SU-DHL-6 (cell line): ENCODE measurements at regions not wholly inside any gene's neighbourhood (a gene's known extent, or its start where the extent isn't known, plus 50 kb on each side); places are given as distances from the start of the nearest gene placed in this dataset.

Experiments
- H2AFZ ChIP-seq: fragments of 200-600 bp; sonication (generic); 2 replicates; pipeline ENCODE4 v1.6.1; 2014; ENCODE audit warnings: low read depth, mild to moderate bottlenecking, moderate library complexity, mixed read lengths, antibody characterized with exemption, low read length; ENCODE audit not compliant: severe bottlenecking
- H3F3A ChIP-seq: fragments of 200-600 bp; shearing (Covaris generic); 2 replicates; pipeline ENCODE4 v1.6.0; 2016; ENCODE audit warnings: antibody characterized with exemption, mild to moderate bottlenecking; ENCODE audit not compliant: insufficient read depth
- H3K27ac ChIP-seq: fragments of 200-600 bp; sonication (generic); 2 replicates; pipeline ENCODE4 v1.5.1; 2016; ENCODE audit warnings: low read depth, mild to moderate bottlenecking, low read length, moderate library complexity, mixed read lengths
- H3K27me3 ChIP-seq: fragments of 200-600 bp; sonication (generic), shearing (Covaris generic); 2 replicates; pipeline ENCODE4 v1.6.0; 2014; ENCODE audit warnings: mild to moderate bottlenecking, low read length
- H3K36me3 ChIP-seq: fragments of 200-600 bp; sonication (generic); 2 replicates; pipeline ENCODE4 v1.6.1; 2014; ENCODE audit warnings: mild to moderate bottlenecking, low read length, mixed read lengths
- H3K4me2 ChIP-seq: fragments of 300-600, 200-600 bp; shearing (Covaris generic), sonication (generic); 2 replicates; pipeline ENCODE4 v1.6.0; 2014; ENCODE audit warnings: low read length, low read depth, mild to moderate bottlenecking; ENCODE audit not compliant: poor library complexity, severe bottlenecking
- H3K4me3 ChIP-seq: fragments of 200-600 bp; sonication (generic); 2 replicates; pipeline ENCODE4 v1.5.1; 2014; ENCODE audit warnings: antibody characterized with exemption, low read length, mild to moderate bottlenecking, mixed read lengths; ENCODE audit not compliant: insufficient read depth, poor library complexity, severe bottlenecking
- H3K79me2 ChIP-seq: fragments of 200-600 bp; sonication (generic); 2 replicates; pipeline ENCODE4 v1.6.1; 2014; ENCODE audit warnings: mild to moderate bottlenecking, low read length, moderate library complexity; ENCODE audit not compliant: insufficient read depth
- H3K9ac ChIP-seq: fragments of 200-600 bp; sonication (generic); 2 replicates; pipeline ENCODE4 v1.7.0; 2014; ENCODE audit warnings: mild to moderate bottlenecking, low read length
- H3K9me2 ChIP-seq: fragments of 200-600 bp; sonication (generic); replicated peaks from 2 replicates; pipeline ENCODE4 v1.6.1; 2014; ENCODE audit warnings: low read length; ENCODE audit not compliant: insufficient read depth
- H3K9me3 ChIP-seq: fragments of 200-600 bp; sonication (generic); 2 replicates; pipeline ENCODE4 v1.6.1; 2014; ENCODE audit warnings: low read length, mixed read lengths; ENCODE audit not compliant: insufficient read depth
- H4K20me1 ChIP-seq: fragments of 200-600 bp; sonication (generic); 2 replicates; pipeline ENCODE4 v1.6.1; 2014; ENCODE audit warnings: low read depth, mild to moderate bottlenecking, antibody characterized with exemption, low read length, moderate library complexity, mixed read lengths
- CTCF ChIP-seq: fragments of 200-600 bp; sonication (generic); IDR thresholded peaks from one replicate; pipeline ENCODE4 v1.5.1; 2017; ENCODE audit warnings: antibody characterized with exemption, mild to moderate bottlenecking, low read length, moderate library complexity; ENCODE audit not compliant: insufficient read depth, poor library complexity, severe bottlenecking
- EZH2phosphoT487 ChIP-seq: fragments of 200-600 bp; sonication (generic), shearing (Covaris generic); conservative IDR thresholded peaks from 2 replicates; pipeline ENCODE4 v1.6.1; 2018; ENCODE audit warnings: mild to moderate bottlenecking, antibody characterized with exemption, low read length, moderate library complexity, mixed read lengths

- no peak overlapping the region for H2AFZ ChIP-seq
- no peak overlapping the region for H3K27ac ChIP-seq
- no peaks in the 10 kb centered on the region for H4K20me1 ChIP-seq
- no peaks in the 10 kb centered on the region for H3K36me3 ChIP-seq
- no peaks in the 10 kb centered on the region for H3K27me3 ChIP-seq
- no peak overlapping the region for H3K4me3 ChIP-seq
- H3K9me3 ChIP-seq: no peaks in the 10 kb centered on the region
- no peak overlapping the region for H3K9ac ChIP-seq
- no peak overlapping the region for H3K4me2 ChIP-seq
- TF ChIP-seq CTCF (no peak), EZH2phosphoT487 (no peak)
- no peaks in the 10 kb centered on the region for H3F3A ChIP-seq
- no peaks in the 10 kb centered on the region for H3K9me2 ChIP-seq
- H3K79me2 ChIP-seq: no peaks in the 10 kb centered on the region
Observed at GRCh38 chr16:73171380-73171779, 123.5 kb upstream of the ZFHX3 start.

GRCh38 chr16:73170612-73171038 is 122.7 kb upstream of the ZFHX3 start:
- no peaks in the 10 kb centered on the region for H3K79me2 ChIP-seq
- H3F3A ChIP-seq: no peaks in the 10 kb centered on the region
- no peak overlapping the region for H3K9ac ChIP-seq
- H3K4me3 ChIP-seq: no peak overlapping the region
- H3K4me2 ChIP-seq: no peak overlapping the region
- H3K36me3 ChIP-seq: no peaks in the 10 kb centered on the region
- no peaks in the 10 kb centered on the region for H3K27me3 ChIP-seq
- H2AFZ ChIP-seq: no peak overlapping the region
- H3K9me3 ChIP-seq: no peaks in the 10 kb centered on the region
- TF ChIP-seq EZH2phosphoT487: no peak
- no peak for TF ChIP-seq CTCF
- H4K20me1 ChIP-seq: no peaks in the 10 kb centered on the region
- H3K9me2 ChIP-seq: no peaks in the 10 kb centered on the region
- H3K27ac ChIP-seq: no peak overlapping the region

GRCh38 chr16:73166947-73167550 is 119.1 kb upstream of the ZFHX3 start:
- H3K9ac ChIP-seq: no peak overlapping the region
- H3K4me3 ChIP-seq: no peak overlapping the region
- no peaks in the 10 kb centered on the region for H3K9me3 ChIP-seq
- H3K4me2 ChIP-seq: no peak overlapping the region
- no peaks in the 10 kb centered on the region for H3K27me3 ChIP-seq
- no peaks in the 10 kb centered on the region for H3F3A ChIP-seq
- H3K27ac ChIP-seq: no peak overlapping the region
- H2AFZ ChIP-seq: no peak overlapping the region
- H3K79me2 ChIP-seq: no peaks in the 10 kb centered on the region
- no peaks in the 10 kb centered on the region for H3K9me2 ChIP-seq
- no peak for TF ChIP-seq CTCF
- no peak for TF ChIP-seq EZH2phosphoT487
- no peaks in the 10 kb centered on the region for H4K20me1 ChIP-seq
- H3K36me3 ChIP-seq: no peaks in the 10 kb centered on the region
